NCI-H2081 (cell line): ENCODE measurements at regions not wholly inside any gene's neighbourhood (a gene's known extent, or its start where the extent isn't known, plus 50 kb on each side); places are given as distances from the start of the nearest gene placed in this dataset.
"Not testable (repeated sequence)": the region's sequence is repeated elsewhere in the genome, so short reads cannot be mapped to it uniquely, and the experiment has no call there.

Experiments
- DNase-seq, 2 experiments: peaks; one replicate each; lab custom pipeline; 2025; lab: John Stamatoyannopoulos, UW

DNA sequence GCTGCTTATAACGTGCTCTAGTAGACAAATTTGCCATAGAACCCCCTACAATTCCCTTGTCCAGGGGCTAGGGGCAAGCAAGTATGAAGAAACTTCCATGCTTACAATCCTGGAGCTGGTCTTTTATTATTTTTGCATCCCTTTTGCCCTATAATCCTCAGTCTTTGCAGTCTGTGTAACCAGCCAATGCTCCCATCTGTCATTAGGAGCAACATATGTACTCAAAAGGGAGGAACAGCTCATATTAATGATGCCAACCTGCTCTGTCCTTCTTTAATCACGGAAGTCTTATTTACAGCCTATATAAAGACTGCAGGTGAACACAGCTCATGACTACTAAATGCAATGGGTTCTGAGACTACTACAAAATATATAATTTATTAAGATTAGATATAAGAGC lies 263.3 kb downstream of the ZIC1 start:
- no peak for DNase-seq

DNA sequence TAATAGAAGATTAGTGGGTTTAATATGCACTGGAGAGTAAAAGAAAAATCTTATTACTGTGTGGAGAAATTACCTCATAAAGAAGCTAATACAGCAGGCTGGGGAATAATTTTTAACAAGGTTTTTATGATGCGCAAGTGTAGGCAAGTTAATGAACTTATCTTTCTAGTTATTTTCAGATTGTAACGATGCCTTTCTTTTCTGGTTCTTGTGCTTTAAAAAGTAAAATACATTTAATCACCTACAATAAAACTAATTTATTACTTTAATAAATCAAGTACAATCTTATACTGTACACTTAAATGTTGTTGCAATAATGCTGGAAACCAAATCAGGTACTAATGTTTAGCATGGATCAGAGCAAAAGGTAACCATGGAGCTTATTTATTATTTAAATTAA lies 266.6 kb downstream of the ZIC1 start:
- DNase-seq, result no peak

DNA sequence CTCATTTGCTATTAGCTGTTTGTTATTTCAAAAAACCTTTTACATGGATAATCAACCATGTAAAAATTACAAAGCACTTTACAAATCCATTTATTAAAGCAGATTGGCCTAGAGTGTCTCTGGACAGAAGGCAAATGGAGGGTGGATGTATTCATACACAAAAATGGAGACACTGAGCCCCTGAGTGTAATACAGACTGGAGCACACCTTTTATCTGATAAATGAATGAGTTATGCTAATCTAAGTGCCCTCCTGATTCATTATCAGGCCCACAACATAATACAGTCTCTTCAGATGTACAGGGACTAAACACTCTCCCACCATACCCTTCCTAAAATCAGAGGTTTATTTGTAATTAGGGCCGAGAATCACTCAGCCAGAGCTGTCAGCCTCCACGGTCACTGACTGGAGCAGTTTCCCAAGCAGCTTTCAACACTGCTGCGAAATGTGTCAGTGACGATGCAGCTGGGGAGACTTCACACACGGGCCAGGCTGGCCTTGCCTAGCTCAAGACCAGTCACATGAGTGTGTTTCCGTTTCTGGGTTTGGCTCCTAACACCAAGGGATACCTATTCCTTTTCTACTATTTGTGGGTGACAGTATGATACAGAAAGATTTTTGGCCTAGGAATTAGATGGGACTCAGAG lies 271.8 kb downstream of the ZIC1 start:
- DNase-seq, result no peak

DNA sequence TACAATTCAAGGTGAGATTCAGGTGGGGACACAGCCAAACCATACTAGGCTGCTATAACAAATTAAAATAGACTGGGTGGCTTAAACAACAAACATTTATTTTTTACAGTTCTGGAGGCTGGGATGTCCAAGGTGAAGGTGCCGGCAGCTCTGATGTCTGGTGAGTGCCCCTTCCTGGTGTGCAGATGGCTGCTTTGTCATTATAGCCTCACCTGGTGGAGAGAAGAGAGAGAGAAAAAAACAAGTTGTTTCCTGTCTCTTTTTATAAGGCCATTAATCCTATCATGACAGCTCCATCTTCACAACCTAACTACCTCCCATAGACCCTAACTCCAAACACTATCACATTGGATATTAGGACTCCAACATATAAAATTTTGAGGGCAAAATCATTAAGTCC lies 279.7 kb downstream of the ZIC1 start:
- DNase-seq, result no peak

DNA sequence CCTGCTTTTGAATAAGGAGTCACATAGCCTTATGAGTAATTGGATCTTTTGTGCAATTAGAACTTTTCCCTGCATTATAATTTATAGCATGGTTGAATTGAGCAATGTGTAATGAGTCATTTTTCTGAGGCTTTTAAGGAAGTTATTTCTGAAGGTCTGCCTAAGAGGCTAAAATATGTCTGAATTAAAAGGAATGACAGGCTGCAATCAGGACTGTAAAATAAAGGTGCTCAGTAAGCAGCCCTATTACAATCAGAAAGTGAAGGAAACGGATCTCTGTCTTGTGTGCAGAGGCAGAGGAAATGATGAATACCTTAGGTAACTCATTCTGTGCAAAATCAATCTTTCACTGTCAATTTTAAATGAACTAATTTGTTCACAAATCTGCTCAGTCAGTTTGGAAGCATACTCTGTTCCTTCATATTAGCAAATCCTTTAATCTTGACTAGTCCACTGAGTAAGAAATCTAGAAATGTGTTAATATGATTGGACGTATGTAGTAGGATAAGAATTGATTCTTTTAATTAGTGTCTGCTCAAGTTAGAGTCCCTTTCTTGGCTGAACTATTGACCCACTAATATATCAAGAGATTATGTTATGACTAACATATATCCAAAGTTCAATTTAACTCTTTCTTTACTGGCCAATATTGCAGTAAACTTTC lies 290.1 kb downstream of the ZIC1 start:
- DNase-seq, result no peak

DNA sequence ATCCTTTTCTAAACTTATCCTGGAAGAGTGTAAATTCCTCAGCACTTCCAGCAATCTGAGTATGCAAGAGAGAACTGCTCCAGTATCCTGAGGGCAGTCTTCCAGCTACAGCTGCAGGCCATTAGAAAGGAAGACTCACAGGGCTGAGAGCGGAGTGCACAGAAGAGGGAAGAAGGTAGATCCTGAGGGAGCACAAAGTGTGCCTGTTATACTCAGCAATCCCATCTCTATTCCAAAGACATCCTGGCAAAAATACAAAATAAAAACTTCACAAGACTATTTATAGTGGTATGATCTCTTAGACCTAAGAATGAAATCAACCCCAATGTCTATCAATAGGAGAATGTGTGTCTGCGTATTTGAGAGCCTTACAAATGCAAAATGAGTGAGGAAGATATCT lies 292.0 kb downstream of the ZIC1 start:
- no peak for DNase-seq

DNA sequence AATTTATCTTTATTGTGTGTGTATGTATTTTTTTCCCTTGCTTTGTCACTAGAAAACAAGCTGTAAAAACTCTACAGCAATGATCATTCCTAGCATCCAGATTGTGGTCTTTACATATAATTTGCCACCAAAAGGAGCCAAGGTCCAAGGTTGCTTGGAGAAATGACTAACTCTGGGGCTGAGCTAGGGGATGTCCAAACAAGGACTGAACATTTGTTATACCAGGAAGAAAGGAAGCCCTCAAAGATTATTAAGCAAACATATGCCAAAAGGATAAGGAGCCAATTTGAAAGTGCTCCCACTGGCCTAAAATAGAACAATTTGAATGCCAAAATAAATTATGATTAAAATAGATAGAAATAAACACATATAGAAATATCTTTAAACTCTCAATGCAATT lies 293.3 kb downstream of the ZIC1 start:
- DNase-seq, result no peak

DNA sequence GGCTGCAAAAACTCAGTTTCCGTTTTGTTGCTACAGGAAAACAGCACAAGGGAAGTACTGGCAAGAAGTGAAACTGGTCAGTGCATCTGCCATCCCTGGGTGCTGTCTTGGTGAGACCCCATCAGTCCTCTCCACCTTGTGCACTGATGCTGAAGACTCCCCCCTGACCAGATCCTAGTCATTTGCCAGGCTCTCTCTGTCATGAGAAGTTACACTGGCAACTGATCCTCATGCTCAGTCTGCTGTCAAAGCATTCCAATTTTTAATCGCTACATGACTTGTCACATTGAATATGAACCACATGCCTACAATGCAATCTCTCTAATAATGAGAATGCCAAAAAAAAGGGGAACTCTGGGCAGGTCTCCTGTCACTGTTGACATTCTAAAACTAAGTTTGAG lies 296.5 kb downstream of the ZIC1 start:
- DNase-seq, result no peak

DNA sequence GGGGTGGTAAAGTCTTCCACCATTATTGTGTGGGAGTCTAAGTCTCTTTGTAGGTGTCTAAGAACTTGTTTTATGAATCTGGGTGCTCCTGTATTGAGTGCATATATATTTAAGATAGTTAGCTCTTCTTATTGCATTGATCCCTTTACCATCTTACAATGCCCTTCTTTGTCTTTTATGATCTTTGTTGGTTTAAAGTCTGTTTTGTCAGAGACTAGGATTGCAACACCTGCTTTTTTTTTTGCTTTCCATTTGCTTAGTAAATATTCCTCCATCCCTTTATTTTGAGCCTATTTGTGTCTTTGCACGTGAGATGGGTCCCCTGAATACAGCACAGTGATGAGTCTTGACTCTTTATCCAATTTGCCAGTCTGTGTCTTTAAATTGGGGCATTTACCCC lies 301.6 kb downstream of the ZIC1 start:
- DNase-seq, result not testable (repeated sequence)

DNA sequence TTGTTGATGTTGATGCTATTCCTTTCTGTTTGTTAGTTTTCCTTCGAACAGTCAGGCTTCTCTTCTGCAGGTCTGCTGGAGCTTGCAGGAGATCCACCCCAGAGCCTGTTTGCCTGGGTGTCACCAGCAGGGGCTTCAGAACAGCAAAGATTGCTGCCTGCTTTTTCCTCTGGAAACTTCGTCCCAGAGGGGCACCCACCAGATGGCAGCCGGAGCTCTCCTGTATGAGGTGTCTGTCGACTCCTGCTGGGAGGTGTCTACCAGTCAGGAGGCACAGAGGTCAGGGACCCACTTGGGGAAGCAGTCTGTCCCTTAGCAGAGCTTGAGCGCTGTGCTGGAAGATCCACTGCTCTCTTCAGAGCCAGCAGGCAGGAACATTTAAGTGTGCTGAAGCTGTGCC lies 303.2 kb downstream of the ZIC1 start:
- no peak for DNase-seq

DNA sequence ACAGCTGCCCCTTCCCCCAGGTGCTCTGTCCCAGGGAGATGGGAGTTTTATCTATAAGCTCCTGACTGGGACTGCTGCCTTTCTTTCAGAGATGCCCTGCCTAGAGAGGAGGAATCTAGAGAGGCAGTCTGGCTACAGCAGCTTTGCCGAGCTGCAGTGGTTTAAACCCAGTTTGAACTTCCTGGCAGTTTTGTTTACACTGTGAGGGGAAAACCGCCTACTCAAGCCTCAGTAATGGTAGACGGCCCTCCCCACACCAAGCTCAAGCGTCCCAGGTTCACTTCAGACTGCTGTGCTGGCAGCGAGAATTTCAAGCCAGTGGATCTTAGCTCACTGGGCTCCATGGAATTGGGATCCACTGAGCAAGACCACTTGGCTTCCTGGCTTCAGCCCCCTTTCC lies 303.6 kb downstream of the ZIC1 start:
- DNase-seq, result not testable (repeated sequence)

DNA sequence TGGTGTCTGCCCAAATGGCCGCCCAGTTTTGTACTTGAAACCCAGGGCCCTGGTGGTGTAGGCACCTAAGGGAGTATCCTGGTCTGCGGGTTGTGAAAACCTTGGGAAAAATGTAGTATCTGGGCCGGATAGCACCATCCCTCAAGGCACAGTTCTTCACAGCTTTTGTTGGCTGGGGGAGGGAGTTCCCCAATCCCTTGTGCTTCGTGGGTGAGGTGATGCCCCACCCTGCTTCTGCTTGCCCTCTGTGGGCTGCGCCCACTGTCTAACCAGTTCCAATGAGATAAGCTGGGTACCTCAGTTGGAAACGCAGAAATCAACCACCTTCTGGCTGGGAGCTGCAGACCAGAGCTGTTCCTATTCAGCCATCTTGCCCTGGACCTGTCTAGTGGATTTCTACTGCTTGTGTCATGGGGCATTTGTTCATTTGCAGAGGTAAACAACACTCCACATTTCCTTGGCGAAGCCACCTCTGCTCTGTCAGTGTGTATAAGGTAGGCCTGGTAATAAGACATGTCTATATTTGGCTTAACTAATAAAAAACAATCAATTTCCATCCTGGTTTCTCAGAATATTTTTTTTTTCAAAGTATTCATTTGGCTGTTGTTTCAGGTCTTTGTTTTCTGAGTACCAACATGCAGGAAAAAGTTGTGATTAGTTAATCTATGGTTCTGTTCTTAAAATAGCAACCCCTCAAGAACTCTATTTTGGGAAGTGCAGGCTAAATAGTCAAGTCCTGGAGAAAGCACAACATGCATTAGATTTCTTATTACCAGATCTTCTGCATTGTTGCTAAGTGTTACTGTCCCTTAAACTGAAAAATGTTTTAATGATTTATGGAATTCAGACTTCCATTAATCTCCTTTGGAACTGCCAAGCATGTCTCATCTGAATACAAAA lies 304.3 kb downstream of the ZIC1 start:
- no peak for DNase-seq

DNA sequence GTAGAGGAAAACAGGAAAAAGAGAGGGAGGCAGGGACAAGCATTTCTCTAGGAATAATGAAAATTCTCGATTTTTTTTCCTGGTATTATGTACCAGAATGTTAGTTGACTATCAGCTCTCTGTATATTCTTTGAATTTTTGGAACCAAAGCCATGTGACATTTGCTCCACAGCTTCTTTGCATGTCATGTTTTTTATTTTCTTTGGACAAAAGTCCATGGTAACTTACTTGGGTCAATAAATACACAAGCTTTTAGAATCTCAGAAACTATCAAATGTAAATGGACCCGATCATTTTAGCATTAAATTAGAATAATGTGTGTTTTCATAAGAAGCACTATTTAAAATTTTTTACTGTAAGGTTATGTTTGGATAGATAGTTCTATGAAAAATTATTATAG lies 320.5 kb downstream of the ZIC1 start:
- DNase-seq, result no peak

DNA sequence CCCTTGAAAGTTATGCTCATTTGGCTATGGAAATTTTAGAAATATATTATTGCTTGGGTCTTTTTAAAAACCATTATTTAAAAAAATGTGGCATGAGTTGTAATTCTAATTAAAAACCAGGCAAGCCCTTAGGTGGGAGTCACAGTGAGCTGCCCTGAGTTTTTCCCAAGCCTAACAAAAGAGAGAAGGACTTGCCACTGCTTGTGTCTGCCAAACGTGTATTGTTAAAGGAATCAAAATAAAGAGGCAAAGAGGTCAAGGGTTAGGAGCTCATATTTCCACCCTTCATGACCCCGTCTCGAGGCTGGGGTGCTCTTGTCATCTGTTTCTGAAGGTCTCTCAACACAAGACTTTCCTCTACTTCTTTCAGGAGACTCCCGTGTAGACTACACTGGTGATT lies 321.1 kb downstream of the ZIC1 start:
- no peak for DNase-seq

DNA sequence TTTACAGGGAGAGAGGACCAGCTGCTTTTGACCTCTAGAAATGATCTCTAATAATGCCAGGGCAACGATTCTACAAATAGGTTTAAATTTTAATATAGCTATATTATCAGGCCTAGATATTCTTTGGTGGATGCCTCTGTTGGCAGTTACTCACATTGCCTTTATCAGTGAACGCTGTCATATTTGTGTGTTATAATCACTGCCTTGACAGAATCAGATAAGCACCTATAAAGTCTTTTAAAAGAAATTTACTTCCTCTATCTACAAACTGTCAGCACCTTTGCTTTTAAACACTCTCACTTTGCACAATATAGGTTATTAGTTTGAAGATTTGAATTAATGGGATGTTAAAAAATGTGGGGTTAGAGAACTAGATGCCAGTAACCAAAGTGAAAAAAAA lies 324.1 kb downstream of the ZIC1 start:
- DNase-seq, result no peak

DNA sequence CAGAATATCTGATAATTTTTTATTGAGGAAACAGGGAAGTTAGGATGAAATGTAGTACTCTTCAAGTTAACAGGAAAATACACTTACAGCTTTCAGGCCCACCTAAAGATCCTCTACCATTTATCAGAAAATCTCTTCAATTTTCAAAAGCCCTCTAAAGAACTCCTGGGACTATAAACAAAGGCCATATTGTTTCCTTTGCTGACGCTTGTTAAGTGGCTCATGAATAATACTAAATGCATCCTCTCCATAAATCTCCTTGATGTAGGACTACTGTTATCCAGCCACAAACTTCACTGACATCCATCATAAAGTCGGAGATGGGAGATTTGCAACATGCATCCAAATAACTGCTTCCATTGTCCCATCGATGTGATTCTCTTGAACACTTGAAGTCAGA lies 326.5 kb downstream of the ZIC1 start:
- DNase-seq, result no peak

DNA sequence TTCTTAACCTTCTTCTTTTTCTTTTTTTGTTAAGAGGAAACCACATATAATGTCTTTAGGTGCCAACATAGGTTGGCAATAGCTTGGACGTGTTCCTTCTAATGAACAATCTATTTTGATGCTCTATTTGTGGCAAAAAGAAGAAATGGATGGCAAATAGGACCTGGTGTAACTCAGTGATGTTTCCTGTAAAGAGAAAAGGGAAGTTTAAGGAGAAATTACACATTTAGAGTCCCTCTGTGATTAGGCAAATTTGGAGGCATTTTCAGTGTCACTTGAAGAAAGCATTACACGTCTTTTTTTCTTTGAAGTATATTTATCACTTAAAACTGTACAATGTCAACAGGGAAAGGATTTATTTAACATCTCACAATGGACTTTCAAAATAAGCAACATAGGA lies 327.1 kb downstream of the ZIC1 start:
- DNase-seq, result no peak

DNA sequence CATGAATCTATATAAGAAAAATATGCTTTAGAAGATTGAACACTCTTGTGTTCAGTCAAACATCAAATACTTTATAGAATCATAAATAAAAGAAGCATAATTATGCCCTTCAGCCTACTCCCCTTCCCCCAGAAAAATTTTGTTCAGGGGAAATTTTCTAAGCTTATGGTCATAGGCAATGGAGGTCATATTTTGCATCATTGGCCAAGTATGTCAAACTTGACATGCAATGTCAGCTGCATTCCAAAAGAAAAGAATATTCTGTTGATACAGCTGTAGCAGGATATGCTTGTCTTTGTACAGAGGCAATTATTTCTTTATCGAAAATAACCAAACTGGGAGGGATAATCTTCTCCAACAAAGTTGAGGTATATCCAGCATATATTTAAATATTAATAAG lies 328.2 kb downstream of the ZIC1 start:
- DNase-seq, result no peak

DNA sequence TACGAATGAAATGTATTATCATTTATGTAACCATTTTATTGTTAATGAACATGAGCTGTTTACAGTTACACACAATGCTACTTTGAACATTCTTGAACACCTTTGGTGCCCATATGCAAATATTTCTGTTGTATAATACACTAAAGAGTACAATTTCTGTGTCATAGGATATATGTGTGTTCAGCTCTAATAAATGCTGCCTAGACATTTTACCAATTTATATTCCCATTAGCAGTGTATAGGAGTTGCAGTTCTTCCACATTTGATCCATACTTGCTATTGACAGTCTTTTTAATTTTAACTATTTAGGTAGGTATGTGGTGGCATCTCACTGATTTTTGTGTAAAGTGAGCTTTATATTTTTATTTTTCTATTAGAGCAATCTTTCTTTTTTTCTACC lies 331.8 kb downstream of the ZIC1 start:
- no peak for DNase-seq

DNA sequence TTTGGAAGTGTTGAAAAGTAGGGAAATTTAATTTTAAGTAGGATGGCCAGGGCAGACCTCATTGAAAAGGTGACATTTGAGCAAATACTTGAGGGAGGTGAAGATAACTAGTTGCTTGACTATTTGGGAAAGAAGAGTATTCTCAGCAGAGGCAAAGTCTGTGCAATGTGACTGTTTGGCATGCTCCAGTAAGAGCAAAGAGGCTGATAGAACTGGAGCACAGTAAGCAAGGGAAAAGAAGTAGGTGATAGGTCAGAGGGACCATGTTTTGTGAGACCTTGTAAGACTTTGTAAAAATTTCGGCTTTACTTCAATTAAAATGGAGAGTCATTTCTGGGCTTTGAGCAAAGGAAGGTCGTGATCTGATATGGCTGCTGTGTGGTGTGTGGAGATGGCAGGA lies 335.8 kb downstream of the ZIC1 start:
- no peak for DNase-seq

DNA sequence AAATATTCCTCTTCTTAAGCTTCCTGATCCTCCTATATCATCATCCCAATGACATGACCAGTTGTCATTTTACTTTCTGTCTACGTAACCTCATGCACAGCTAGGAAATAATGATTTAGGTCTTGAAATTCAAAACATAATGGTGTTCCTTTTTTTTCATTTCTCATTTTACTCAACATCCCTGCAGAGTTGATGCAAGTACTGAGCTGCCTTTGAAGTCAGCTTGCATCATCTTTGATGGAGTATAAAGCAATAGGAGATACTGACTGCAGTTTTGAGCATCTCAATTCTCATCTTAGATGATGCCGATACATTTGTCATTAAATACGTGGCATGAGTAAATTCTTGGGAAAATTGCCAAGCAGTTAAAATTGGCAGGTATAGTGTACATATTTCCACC lies 346.1 kb downstream of the ZIC1 start:
- DNase-seq, result no peak

DNA sequence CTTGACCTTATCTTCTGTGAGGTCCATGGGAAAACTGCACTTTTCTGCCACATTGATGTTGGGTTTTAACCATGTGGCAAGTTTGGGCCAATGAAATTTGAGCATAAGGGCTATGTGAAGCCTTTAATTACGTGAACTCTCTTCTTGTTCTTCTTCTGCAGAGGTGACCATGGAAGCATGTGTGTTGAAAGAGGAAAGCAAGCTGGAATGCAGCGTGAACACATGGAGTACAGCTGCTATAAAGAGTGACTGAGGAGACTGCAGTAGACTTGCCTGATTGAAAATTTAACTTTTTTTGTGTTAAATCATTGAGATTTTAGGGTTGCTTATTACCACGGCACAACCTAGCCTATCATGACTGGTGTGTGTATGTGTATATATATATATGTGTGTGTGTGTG lies 347.3 kb downstream of the ZIC1 start:
- DNase-seq, result no peak

DNA sequence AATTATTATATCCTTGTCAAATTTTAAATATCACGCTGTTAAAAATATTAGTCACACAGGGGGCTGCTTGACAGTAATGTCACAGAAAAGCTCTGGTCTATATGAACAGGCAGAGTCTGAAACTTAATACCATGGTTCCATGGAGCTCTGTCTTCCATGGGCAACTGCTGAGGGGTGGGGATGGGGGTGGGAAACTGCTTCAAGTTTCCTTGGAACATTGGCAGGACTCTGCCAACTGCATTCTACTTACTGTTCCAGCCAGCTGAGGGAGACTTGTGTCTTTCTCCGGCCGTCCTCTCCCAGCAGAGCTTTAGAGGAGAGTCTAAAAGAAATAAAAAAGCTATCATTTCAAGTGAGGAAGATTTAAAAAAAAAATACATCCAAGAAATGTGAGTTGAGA lies 348.7 kb downstream of the ZIC1 start:
- no peak for DNase-seq
